H1 (cell line): ENCODE measurements at regions not wholly inside any gene's neighbourhood (a gene's known extent, or its start where the extent isn't known, plus 50 kb on each side); places are given as distances from the start of the nearest gene placed in this dataset.
"Not testable (repeated sequence)": the region's sequence is repeated elsewhere in the genome, so short reads cannot be mapped to it uniquely, and the experiment has no call there.

Source experiments
- CTCF ChIA-PET: fragments of 300-600 bp; sonication (Branson Sonifier 250); formaldehyde crosslinking; loops from one replicate; lab custom pipeline; 2021; ENCODE audit not compliant: partially characterized antibody; lab: Charles Lee
- POLR2A ChIA-PET: fragments of 300-600 bp; sonication (Branson Sonifier 250); formaldehyde crosslinking; loops from one replicate; lab custom pipeline; 2021; ENCODE audit warnings: inconsistent platforms; ENCODE audit not compliant: partially characterized antibody; lab: Charles Lee
- DNase-seq, 2 experiments: peaks; one replicate each; pipeline versions ENCODE4 v3.0.0 to v3.0.0-alpha.2; 2010 to 2022; ENCODE audit warnings: low spot score in 2 of 2, low read depth in 1 of 2, mixed read lengths in 1 of 2
- FAIRE-seq: peaks from 2 replicates; lab custom pipeline; 2011; peaks lifted over from hg19 to GRCh38; lab: Jason Lieb, UNC
- H2AFZ ChIP-seq: 2 replicates; pipeline ENCODE4 v1.8.1; 2012; ENCODE audit warnings: low read length, inconsistent platforms
- H2AK5ac ChIP-seq: 2 replicates; pipeline ENCODE4 v1.6.1; 2013; ENCODE audit warnings: low read depth, low read length
- H2BK120ac ChIP-seq: replicated peaks from 2 replicates; pipeline ENCODE3; 2013; ENCODE audit warnings: low read depth, low read length, inconsistent platforms
- H2BK12ac ChIP-seq: 2 replicates; pipeline ENCODE4 v1.6.1; 2013; ENCODE audit warnings: low read depth, low read length
- H2BK15ac ChIP-seq: 2 replicates; pipeline ENCODE4 v1.6.1; 2013; ENCODE audit warnings: low read length
- H2BK20ac ChIP-seq: 2 replicates; pipeline ENCODE4 v1.6.1; 2013; ENCODE audit warnings: low read length
- H2BK5ac ChIP-seq: 2 replicates; pipeline ENCODE4 v1.6.1; 2013; ENCODE audit warnings: low read depth, low read length
- H3K14ac ChIP-seq: 2 replicates; pipeline ENCODE4 v1.6.1; 2013; ENCODE audit warnings: inconsistent platforms; ENCODE audit not compliant: insufficient read length
- H3K18ac ChIP-seq: 2 replicates; pipeline ENCODE4 v1.6.1; 2013; ENCODE audit warnings: low read length; ENCODE audit errors: extremely low read depth
- H3K23ac ChIP-seq: 2 replicates; pipeline ENCODE4 v1.6.1; 2013; ENCODE audit warnings: inconsistent platforms; ENCODE audit not compliant: insufficient read length
- H3K23me2 ChIP-seq: 2 replicates; pipeline ENCODE4 v1.6.1; 2013; ENCODE audit warnings: low read depth, low read length
- H3K27ac ChIP-seq: 2 replicates; pipeline ENCODE4 v1.6.1; 2011; ENCODE audit warnings: low read depth, low read length, inconsistent platforms
- H3K27me3 ChIP-seq, 4 experiments: replicated peaks in 1 of 4; 1 replicate in 1 of 4; 2 replicates in 3 of 4; pipeline versions ENCODE4 v1.6.1 to v1.8.1; 2011 to 2013; ENCODE audit warnings: low read length in 3 of 4, mild to moderate bottlenecking in 3 of 4, inconsistent platforms in 2 of 4, mixed read lengths in 2 of 4, moderate library complexity in 1 of 4; ENCODE audit not compliant: control insufficient read depth in 3 of 4, insufficient read depth in 3 of 4; ENCODE audit errors: extremely low read depth in 1 of 4
- H3K36me3 ChIP-seq, 4 experiments: 2 replicates each; pipeline versions ENCODE4 v1.6.1 to v1.8.1; 2011 to 2013; ENCODE audit warnings: mild to moderate bottlenecking in 4 of 4, low read length in 3 of 4, moderate library complexity in 2 of 4, control low read depth in 1 of 4, inconsistent platforms in 1 of 4; ENCODE audit not compliant: insufficient read depth in 4 of 4, control insufficient read depth in 2 of 4
- H3K4ac ChIP-seq: replicated peaks from 2 replicates; pipeline ENCODE3; 2013; ENCODE audit warnings: low read length, low read depth, mixed read lengths, inconsistent platforms; ENCODE audit not compliant: insufficient read length
- H3K4me1 ChIP-seq, 4 experiments: replicated peaks in 1 of 4; 1 replicate in 1 of 4; 2 replicates in 3 of 4; pipeline versions ENCODE4 v1.6.1 to v1.8.1; 2011 to 2013; ENCODE audit warnings: low read length in 3 of 4, inconsistent platforms in 2 of 4, mixed read lengths in 1 of 4; ENCODE audit not compliant: insufficient read depth in 4 of 4, control insufficient read depth in 3 of 4
- H3K4me2 ChIP-seq, 2 experiments: 2 replicates each; pipeline versions ENCODE4 v1.6.1 to v1.8.1; 2011 to 2013; ENCODE audit warnings: low read depth in 2 of 2, low read length in 2 of 2, control low read depth in 1 of 2, inconsistent platforms in 1 of 2, mild to moderate bottlenecking in 1 of 2; ENCODE audit not compliant: insufficient read depth in 1 of 2
- H3K4me3 ChIP-seq, 4 experiments: fragments of 200-600, 300-600 bp in 1 of 4; sonication (generic), shearing (Covaris generic), sonication (Bioruptor Twin) in 1 of 4; 2 replicates each; pipeline versions ENCODE4 v1.5.1 to v1.8.1; 2011 to 2016; ENCODE audit warnings: low read length in 4 of 4, low read depth in 3 of 4, control low read depth in 2 of 4, inconsistent platforms in 2 of 4, mild to moderate bottlenecking in 2 of 4, mixed read lengths in 1 of 4, moderate library complexity in 1 of 4; ENCODE audit not compliant: insufficient read depth in 2 of 4; ENCODE audit errors: extremely low read depth in 1 of 4
- H3K56ac ChIP-seq: replicated peaks from 2 replicates; pipeline ENCODE3; 2013; ENCODE audit warnings: low read depth, mild to moderate bottlenecking, mixed read lengths, low read length, inconsistent platforms; ENCODE audit not compliant: insufficient read length
- H3K79me1 ChIP-seq: 2 replicates; pipeline ENCODE4 v1.6.1; 2013; ENCODE audit warnings: low read depth, low read length, control low read depth
- H3K79me2 ChIP-seq, 2 experiments: 2 replicates each; pipeline versions ENCODE4 v1.6.1 to v1.8.1; 2012 to 2013; ENCODE audit warnings: low read length in 2 of 2, mild to moderate bottlenecking in 2 of 2, inconsistent platforms in 1 of 2; ENCODE audit not compliant: insufficient read depth in 2 of 2, control insufficient read depth in 1 of 2
- H3K9ac ChIP-seq, 4 experiments: replicated peaks in 1 of 4; 1 replicate in 1 of 4; 2 replicates in 3 of 4; pipeline versions ENCODE4 v1.6.1 to v1.8.1; 2011 to 2013; ENCODE audit warnings: low read depth in 3 of 4, low read length in 3 of 4, control low read depth in 2 of 4, mild to moderate bottlenecking in 2 of 4, moderate library complexity in 2 of 4, inconsistent platforms in 1 of 4; ENCODE audit errors: extremely low read depth in 1 of 4
- H3K9me3 ChIP-seq, 2 experiments: 2 replicates each; pipeline versions ENCODE4 v1.6.1 to v1.8.1; 2012 to 2013; ENCODE audit warnings: mild to moderate bottlenecking in 2 of 2, moderate library complexity in 2 of 2, control low read depth in 1 of 2, inconsistent platforms in 1 of 2, low read depth in 1 of 2, low read length in 1 of 2, mixed read lengths in 1 of 2; ENCODE audit not compliant: insufficient read depth in 2 of 2
- H4K20me1 ChIP-seq, 2 experiments: replicated peaks in 1 of 2; 2 replicates each; pipeline versions ENCODE3 to v1.8.1; 2011 to 2013; ENCODE audit warnings: inconsistent platforms in 2 of 2, low read length in 2 of 2, mild to moderate bottlenecking in 1 of 2; ENCODE audit not compliant: insufficient read depth in 2 of 2, control insufficient read depth in 1 of 2
- H4K5ac ChIP-seq: 2 replicates; pipeline ENCODE4 v1.6.1; 2013; ENCODE audit warnings: low read length, low read depth, mixed read lengths, inconsistent platforms; ENCODE audit not compliant: insufficient read length
- H4K8ac ChIP-seq: 2 replicates; pipeline ENCODE4 v1.8.0; 2013; ENCODE audit warnings: mild to moderate bottlenecking, moderate library complexity, low read length, inconsistent platforms; ENCODE audit not compliant: insufficient read depth; ENCODE audit errors: extremely low read depth
- H4K91ac ChIP-seq: replicated peaks from 2 replicates; pipeline ENCODE3; 2013; ENCODE audit warnings: low read length, mixed read lengths, inconsistent platforms; ENCODE audit not compliant: insufficient read length
- ASH2L ChIP-seq: fragments of 200-600, 300-600 bp; sonication (generic); IDR thresholded peaks from one replicate; pipeline ENCODE4 v1.7.1; 2017; ENCODE audit warnings: low read length
- PHF8 ChIP-seq: fragments of 200-600 bp; sonication (generic); conservative IDR thresholded peaks from 2 replicates; pipeline ENCODE4 v1.7.1; 2012; ENCODE audit warnings: low read depth, mild to moderate bottlenecking, inconsistent platforms, low read length, moderate library complexity
- POLR2A ChIP-seq, 2 experiments: IDR thresholded peaks; 1 replicate in 1 of 2; 2 replicates in 1 of 2; pipeline ENCODE4 v1.6.1; 2011; ENCODE audit warnings: low read depth in 2 of 2, low read length in 2 of 2, mild to moderate bottlenecking in 2 of 2; ENCODE audit errors: control extremely low read depth in 1 of 2
- SP4 ChIP-seq: IDR thresholded peaks from 2 replicates; pipeline ENCODE4 v1.6.1; 2012; ENCODE audit warnings: low read length, inconsistent platforms
- TF ChIP-seq, protein P1 (sequence below): IDR thresholded peaks from 2 replicates; pipeline ENCODE4 v1.6.1; 2012; ENCODE audit warnings: inconsistent platforms

DNA sequence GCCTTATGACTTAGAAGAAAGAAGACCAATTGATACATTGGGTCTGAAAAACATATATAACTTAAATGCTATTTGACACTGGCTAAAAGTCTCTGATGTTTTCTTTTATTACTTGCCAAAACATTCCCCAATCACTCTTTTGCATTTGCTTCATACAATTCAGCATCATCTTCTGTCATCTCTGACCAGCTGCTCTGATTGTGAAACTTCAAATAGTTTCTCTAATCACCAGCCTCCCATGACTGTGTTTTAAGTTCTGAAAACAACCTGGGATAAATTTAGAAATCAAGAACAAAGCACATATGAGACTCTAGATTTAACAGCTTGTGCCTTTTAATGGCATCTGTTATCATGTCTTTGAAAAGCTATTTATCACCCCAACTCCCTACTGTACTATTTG is 208.4 kb upstream of the KCND2 start:
- no peak overlapping the region for H3K14ac ChIP-seq
- H3K4me1 ChIP-seq, result no peaks in the 10 kb centered on the region
- H2BK20ac ChIP-seq, result no peak overlapping the region
- H2BK5ac ChIP-seq, result no peak overlapping the region
- H4K5ac ChIP-seq, result no peak overlapping the region
- no peak overlapping the region for H2AK5ac ChIP-seq
- H3K27me3 ChIP-seq, result no peaks in the 10 kb centered on the region
- H3K4me3 ChIP-seq, result no peak overlapping the region
- H2BK12ac ChIP-seq, result no peak overlapping the region
- TF ChIP-seq ASH2L, result no peak
- no peak for TF ChIP-seq PHF8
- TF ChIP-seq, protein P1, sequence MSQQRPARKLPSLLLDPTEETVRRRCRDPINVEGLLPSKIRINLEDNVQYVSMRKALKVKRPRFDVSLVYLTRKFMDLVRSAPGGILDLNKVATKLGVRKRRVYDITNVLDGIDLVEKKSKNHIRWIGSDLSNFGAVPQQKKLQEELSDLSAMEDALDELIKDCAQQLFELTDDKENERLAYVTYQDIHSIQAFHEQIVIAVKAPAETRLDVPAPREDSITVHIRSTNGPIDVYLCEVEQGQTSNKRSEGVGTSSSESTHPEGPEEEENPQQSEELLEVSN, result no peak
- no peak for TF ChIP-seq SP4
- TF ChIP-seq POLR2A (IDR thresholded peaks at IDR 0.05; ENCODE audit: control extremely low read depth in 1 of 2, low read depth in 2 of 2, low read length in 2 of 2), result no peak
- TF ChIP-seq, all 59 proteins: peak for 0
- Histone ChIP-seq H3K79me1 (no peaks in the 10 kb centered on the region), H3K4me2 (no peak overlapping the region), H3K36me3 (no peaks in the 10 kb centered on the region), H3K23me2 (no peaks in the 10 kb centered on the region), H3K4ac (no peak overlapping the region), H3K23ac (no peak overlapping the region), H3K9me3 (peaks cover 12 to 19% of the 10 kb centered on the region in 2 experiments; a peak in 3 of 4 replicates), H4K20me1 (no peaks in the 10 kb centered on the region), H3K79me2 (no peaks in the 10 kb centered on the region), H4K91ac (no peak overlapping the region), H2BK120ac (no peak overlapping the region), H3K56ac (no peak overlapping the region), H3K9ac (no peak overlapping the region), H2BK15ac (no peak overlapping the region), H3K27ac (no peak overlapping the region), H3K18ac (no peak overlapping the region), H2AFZ (no peak overlapping the region), H4K8ac (no peak overlapping the region)
- DNase-seq, result no peak
- FAIRE-seq, result no peak
- POLR2A ChIA-PET, result no interaction called here
- CTCF ChIA-PET, result no interaction called here

DNA sequence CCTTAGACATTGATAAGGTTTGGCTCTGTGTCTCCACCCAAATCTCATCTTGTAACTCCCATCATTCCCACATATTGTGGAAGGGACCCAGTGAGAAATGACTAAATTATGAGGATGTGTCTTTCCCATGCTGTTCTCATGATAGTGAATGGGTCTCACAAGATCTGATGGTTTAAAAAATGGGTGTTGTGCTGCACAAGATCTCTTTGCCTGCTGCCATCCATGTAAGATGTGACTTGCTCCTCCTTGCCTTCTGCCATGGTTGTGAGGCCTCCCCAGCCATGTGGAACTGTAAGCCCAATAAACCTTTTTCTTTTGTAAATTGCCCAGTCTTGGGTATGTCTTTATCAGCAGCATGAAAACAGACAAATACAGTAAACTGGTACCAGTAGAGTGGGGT is 206.1 kb upstream of the KCND2 start:
- H3K4me3 ChIP-seq, H3K27me3 ChIP-seq, CTCF ChIA-PET, H3K36me3 ChIP-seq, H3K9ac ChIP-seq, H4K20me1 ChIP-seq, H4K91ac ChIP-seq, H2BK20ac ChIP-seq, H3K4ac ChIP-seq, H3K4me2 ChIP-seq, H3K23me2 ChIP-seq, H4K5ac ChIP-seq, DNase-seq, H3K23ac ChIP-seq, H2AK5ac ChIP-seq, H4K8ac ChIP-seq, POLR2A ChIA-PET, H3K14ac ChIP-seq, H3K4me1 ChIP-seq, H3K56ac ChIP-seq, H3K79me2 ChIP-seq, H3K79me1 ChIP-seq, H2BK12ac ChIP-seq, H2BK5ac ChIP-seq, H2AFZ ChIP-seq, H2BK15ac ChIP-seq, FAIRE-seq, H2BK120ac ChIP-seq, H3K18ac ChIP-seq, H3K27ac ChIP-seq: not testable (repeated sequence)
- H3K9me3 ChIP-seq, result peaks cover 12 to 19% of the 10 kb centered on the region in 2 experiments; a peak in 3 of 4 replicates
